Thymus (tissue), 11 donors: ENCODE measurements at regions not wholly inside any gene's neighbourhood (a gene's known extent, or its start where the extent isn't known, plus 50 kb on each side); places are given as distances from the start of the nearest gene placed in this dataset.

Source experiments
- DNase-seq, 9 donors: peaks; one replicate each; pipeline ENCODE4 v3.0.0-alpha.2; 2013; ENCODE audit warnings: low spot score in 9 of 9, low read depth in 6 of 9, missing footprints in 1 of 9
- H3K27ac ChIP-seq, 2 donors: one replicate each; pipeline ENCODE4 v1.5.1; 2013; ENCODE audit warnings: control low read depth in 1 of 2, low read depth in 1 of 2, low read length in 1 of 2, mild to moderate bottlenecking in 1 of 2, moderate library complexity in 1 of 2
- H3K27me3 ChIP-seq, 2 donors: one replicate each; pipeline ENCODE4 v1.5.1; 2013; ENCODE audit warnings: low read length in 1 of 2; ENCODE audit not compliant: control insufficient read depth in 2 of 2, insufficient read depth in 1 of 2
- H3K36me3 ChIP-seq, 2 donors: one replicate each; pipeline ENCODE4 v1.5.1; 2013; ENCODE audit warnings: low read length in 1 of 2, mild to moderate bottlenecking in 1 of 2, moderate library complexity in 1 of 2; ENCODE audit not compliant: control insufficient read depth in 2 of 2, insufficient read depth in 2 of 2
- H3K4me1 ChIP-seq, 2 donors: one replicate each; pipeline ENCODE4 v1.5.1; 2013; ENCODE audit warnings: low read length in 2 of 2; ENCODE audit not compliant: control insufficient read depth in 2 of 2, insufficient read depth in 2 of 2
- H3K4me3 ChIP-seq, 2 donors: one replicate each; pipeline ENCODE4 v1.5.1; 2013; ENCODE audit warnings: low read length in 2 of 2, control low read depth in 1 of 2, mild to moderate bottlenecking in 1 of 2
- H3K9me3 ChIP-seq, 2 donors: one replicate each; pipeline ENCODE4 v1.5.1; 2013; ENCODE audit warnings: low read length in 1 of 2, mild to moderate bottlenecking in 1 of 2; ENCODE audit not compliant: control insufficient read depth in 2 of 2, insufficient read depth in 1 of 2
- WGBS: extraction: QIAGEN DNeasy Blood & Tissue Kit; methylation state at CpG from one replicate; pipeline ENCODE4 v1.1.7; 2013; 5-methylcytosine and 5-hydroxymethylcytosine counted together
- donor health status: healthy.

GRCh38 chr11:32221476-32222032 is 130.7 kb downstream of the RCN1 start:
- WGBS: 95% methylated on average over 14 of the region's 14 CpGs
- no peak for DNase-seq
- Histone ChIP-seq H3K27me3 (no peaks in the 10 kb centered on the region), H3K9me3 (no peaks in the 10 kb centered on the region), H3K27ac (no peak overlapping the region), H3K4me3 (no peak overlapping the region), H3K4me1 (peaks cover 5 to 13% of the 10 kb centered on the region in 2 donors), H3K36me3 (no peaks in the 10 kb centered on the region)

- Histone ChIP-seq H3K4me1 (peaks cover 6 to 18% of the 10 kb centered on the region in 2 donors), H3K9me3 (no peaks in the 10 kb centered on the region), H3K4me3 (no peak overlapping the region), H3K27me3 (no peaks in the 10 kb centered on the region), H3K36me3 (no peaks in the 10 kb centered on the region), H3K27ac (no peak overlapping the region)
- WGBS: 84% methylated on average over 3 of the region's 3 CpGs
- peak in 1 of 9 donors; percentile 19 for DNase-seq
Observed at GRCh38 chr11:32224580-32224979, 133.7 kb downstream of the RCN1 start.

DNA sequence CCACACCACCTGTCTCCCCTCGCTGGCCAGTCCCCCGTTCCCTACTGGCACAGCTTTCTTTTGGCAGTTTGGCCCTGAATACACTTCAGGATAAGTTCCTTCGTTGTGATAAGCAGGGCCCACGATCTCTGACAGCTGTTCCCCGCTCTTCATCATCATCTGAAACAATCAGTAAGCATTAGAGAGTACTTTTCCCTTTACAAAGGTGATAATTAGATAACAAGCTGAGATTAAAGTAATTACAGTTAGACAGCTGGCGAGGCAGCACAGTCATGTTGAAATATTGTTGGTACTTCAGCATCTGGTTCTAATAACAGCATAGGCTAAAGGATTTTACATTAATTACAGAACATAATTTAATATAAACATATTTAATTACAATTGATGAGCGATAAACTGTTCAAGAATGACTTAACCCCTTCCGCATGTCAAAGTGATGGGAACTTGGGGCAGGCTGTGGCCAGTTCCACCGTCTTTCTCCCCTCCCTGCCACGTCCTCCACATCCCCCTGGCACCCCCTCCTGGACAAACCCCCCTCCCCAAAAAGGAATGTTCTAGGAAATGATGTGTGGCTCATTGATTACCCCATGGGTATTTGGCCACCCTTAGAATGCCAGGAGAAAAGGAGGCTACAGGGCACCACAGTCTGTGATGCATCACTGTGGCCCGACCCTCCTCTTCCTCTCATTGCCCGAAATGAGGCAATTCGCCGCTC is 134.9 kb downstream of the RCN1 start:
- Histone ChIP-seq H3K9me3 (no peaks in the 10 kb centered on the region), H3K4me1 (peaks cover 8 to 22% of the 10 kb centered on the region in 2 donors), H3K36me3 (no peaks in the 10 kb centered on the region), H3K27ac (no peak overlapping the region), H3K27me3 (no peaks in the 10 kb centered on the region), H3K4me3 (no peak overlapping the region)
- DNase-seq: no peak
- 77% methylated on average over 14 of the region's 14 CpGs for WGBS

DNA sequence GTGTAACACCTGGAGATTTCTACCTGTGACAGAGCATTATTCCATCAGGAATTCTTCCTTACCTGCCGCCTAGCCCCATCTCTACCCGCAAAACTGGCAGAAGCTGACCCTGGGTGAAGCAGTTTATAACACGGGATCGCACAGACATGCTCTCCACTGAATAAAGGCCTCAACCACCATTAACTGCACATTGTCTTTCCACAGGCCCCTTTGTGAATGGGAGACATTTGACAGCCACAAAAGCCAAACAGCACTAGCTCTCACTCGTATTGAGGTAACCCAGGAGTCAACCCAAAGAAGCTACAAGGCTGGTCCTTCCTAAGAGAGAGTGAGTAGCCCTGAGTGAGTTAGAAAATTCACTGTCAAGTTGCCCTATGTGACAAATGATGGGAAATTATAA is 135.6 kb downstream of the RCN1 start:
- H3K36me3 ChIP-seq: no peaks in the 10 kb centered on the region
- H3K4me1 ChIP-seq: peaks cover 8 to 22% of the 10 kb centered on the region in 2 donors
- 90% methylated on average over 5 of the region's 5 CpGs for WGBS
- H3K27me3 ChIP-seq: no peaks in the 10 kb centered on the region
- H3K9me3 ChIP-seq: no peaks in the 10 kb centered on the region
- no peak for DNase-seq
- H3K27ac ChIP-seq: peak overlapping the region in 1 of 2 donors; percentile 27
- H3K4me3 ChIP-seq: no peak overlapping the region

- H3K27ac ChIP-seq: peak overlapping the region; percentile 32 to 68
- no peaks in the 10 kb centered on the region for H3K36me3 ChIP-seq
- DNase-seq: peak in 6 of 9 donors; percentile 15 to 65 (median 28)
- WGBS: 80% methylated on average over 13 of the region's 13 CpGs
- no peaks in the 10 kb centered on the region for H3K27me3 ChIP-seq
- H3K9me3 ChIP-seq: no peaks in the 10 kb centered on the region
- H3K4me3 ChIP-seq: no peak overlapping the region
- H3K4me1 ChIP-seq: peaks cover 8 to 13% of the 10 kb centered on the region in 2 donors
Observed at GRCh38 chr11:32229576-32230240, 138.8 kb downstream of the RCN1 start.

DNA sequence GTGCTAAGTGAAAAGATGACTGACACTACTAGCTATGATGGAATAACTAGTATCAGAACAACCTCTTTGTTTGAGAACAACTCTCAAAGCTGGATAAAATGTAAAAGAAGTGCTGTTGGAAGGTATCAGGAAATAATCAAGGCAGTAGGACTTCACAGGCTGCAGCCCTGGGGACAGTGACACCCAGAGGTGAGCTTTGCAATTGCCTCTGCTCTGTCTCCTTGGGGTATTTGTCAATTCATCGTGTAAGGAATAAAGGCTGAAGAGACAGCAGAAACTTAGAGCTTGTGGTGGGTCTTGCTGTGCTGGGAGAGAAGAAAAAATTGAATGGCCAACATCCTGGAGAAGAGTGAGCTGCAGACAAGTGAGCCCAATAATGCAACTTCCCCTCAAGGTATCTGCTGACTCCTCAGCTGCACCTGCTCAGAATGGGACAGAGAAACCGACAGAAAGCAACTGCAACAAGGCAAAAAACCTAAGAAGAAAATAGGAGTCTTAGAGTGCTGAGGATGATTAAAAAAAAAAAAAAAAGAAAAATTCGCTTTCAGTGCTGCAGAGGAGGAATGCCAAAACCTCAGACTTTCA is 141.1 kb downstream of the RCN1 start:
- Histone ChIP-seq H3K4me1 (peaks cover 2 to 9% of the 10 kb centered on the region in 2 donors), H3K4me3 (no peak overlapping the region), H3K9me3 (no peaks in the 10 kb centered on the region), H3K27ac (no peak overlapping the region), H3K27me3 (no peaks in the 10 kb centered on the region), H3K36me3 (no peaks in the 10 kb centered on the region)
- WGBS: 53% methylated on average over 3 of the region's 3 CpGs
- peak in 6 of 9 donors; percentile 5 to 53 (median 20) for DNase-seq

DNA sequence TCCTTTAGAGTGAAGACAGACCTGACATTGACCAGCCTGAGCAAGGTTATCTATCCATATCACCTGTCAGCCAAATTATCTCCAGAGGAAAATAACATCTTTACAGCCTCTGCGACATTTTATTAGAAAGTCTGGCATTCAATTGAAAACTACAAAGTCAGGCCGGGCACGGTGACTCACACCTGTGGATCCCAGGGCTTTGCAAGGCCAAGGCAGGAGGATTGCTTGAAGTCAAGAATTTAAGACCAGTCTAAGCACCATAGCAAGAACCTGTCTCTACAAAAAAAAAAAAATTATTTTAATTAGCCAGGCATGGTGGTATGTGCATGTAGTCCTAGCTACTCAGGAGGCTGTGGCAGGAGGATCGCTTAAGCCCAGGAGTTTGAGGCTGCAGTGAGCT is 141.6 kb downstream of the RCN1 start:
- no peak overlapping the region for H3K4me3 ChIP-seq

GRCh38 chr11:32233276-32233675 is 142.4 kb downstream of the RCN1 start:
- Histone ChIP-seq H3K9me3 (no peaks in the 10 kb centered on the region), H3K27me3 (no peaks in the 10 kb centered on the region), H3K4me3 (no peak overlapping the region), H3K4me1 (peaks cover 2 to 9% of the 10 kb centered on the region in 2 donors), H3K36me3 (no peaks in the 10 kb centered on the region), H3K27ac (no peak overlapping the region)
- WGBS: 95% methylated on average over 4 of the region's 4 CpGs
- no peak for DNase-seq

More for the DNA sequence above, 141.6 kb downstream of the RCN1 start:
- H3K27me3 ChIP-seq: no peaks in the 10 kb centered on the region
- WGBS: 95% methylated on average over 4 of the region's 4 CpGs
- H3K36me3 ChIP-seq: no peaks in the 10 kb centered on the region
- no peak for DNase-seq
- no peak overlapping the region for H3K27ac ChIP-seq
- peaks cover 2 to 9% of the 10 kb centered on the region in 2 donors for H3K4me1 ChIP-seq
- no peaks in the 10 kb centered on the region for H3K9me3 ChIP-seq

DNA sequence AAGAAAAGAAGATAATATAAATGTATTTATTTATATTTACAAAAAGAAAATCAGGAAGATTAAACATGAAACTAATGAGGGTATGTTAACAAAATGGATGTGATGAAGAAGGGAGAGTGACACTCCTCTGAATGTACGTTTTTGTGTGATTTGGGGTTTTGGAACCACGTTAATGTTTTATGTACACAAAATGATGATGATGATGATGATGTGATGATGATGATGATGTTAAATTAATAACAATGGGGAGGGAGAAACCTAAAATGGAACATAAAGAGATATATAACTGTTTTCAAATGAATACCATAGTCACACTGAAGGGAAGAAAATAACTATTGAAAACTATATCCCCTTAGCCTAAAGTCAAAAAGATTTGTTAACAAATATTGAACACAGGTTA is 143.1 kb downstream of the RCN1 start:
- H3K27ac ChIP-seq: no peak overlapping the region
- no peaks in the 10 kb centered on the region for H3K9me3 ChIP-seq
- H3K27me3 ChIP-seq: no peaks in the 10 kb centered on the region
- no peak overlapping the region for H3K4me3 ChIP-seq
- peaks cover 2 to 7% of the 10 kb centered on the region in 2 donors for H3K4me1 ChIP-seq
- H3K36me3 ChIP-seq: no peaks in the 10 kb centered on the region
- no peak for DNase-seq
- WGBS: under 1% methylated on average over 2 of the region's 2 CpGs
